ENCODE measurements at regions not wholly inside any gene's neighbourhood (a gene's known extent, or its start where the extent isn't known, plus 50 kb on each side); places are given as distances from the start of the nearest gene placed in this dataset.
"Not testable (repeated sequence)": the region's sequence is repeated elsewhere in the genome, so short reads cannot be mapped to it uniquely, and the experiment has no call there.

GRCh38 chrX:28152263-28152662, 171.0 kb upstream of the DCAF8L1 start:
- not testable (repeated sequence) for H3K4me3 ChIP-seq (ENCODE audit: low read length in 2 of 2); H3K4me2 ChIP-seq (ENCODE audit: insufficient read depth, low read length, poor library complexity, severe bottlenecking); H2AK5ac ChIP-seq (ENCODE audit: low read depth, low read length); H2BK120ac ChIP-seq (ENCODE audit: low read depth, low read length); H4K91ac ChIP-seq (ENCODE audit: low read depth, low read length, poor library complexity); H4K8ac ChIP-seq (ENCODE audit: low read depth, low read length); H2BK5ac ChIP-seq (ENCODE audit: low read length); H3K36me3 ChIP-seq (replicated peaks in 1 of 2; ENCODE audit: control insufficient read depth in 2 of 2, insufficient read depth in 2 of 2, low read length in 2 of 2); H3K4me1 ChIP-seq (ENCODE audit: control insufficient read depth in 2 of 2, insufficient read depth in 1 of 2, low read depth in 1 of 2, low read length in 2 of 2); H2BK12ac ChIP-seq (ENCODE audit: low read length); H3K23ac ChIP-seq (ENCODE audit: low read depth, low read length, poor library complexity); H3K79me1 ChIP-seq (ENCODE audit: low read depth, low read length); H3K9ac ChIP-seq (ENCODE audit: low read depth, low read length, poor library complexity); H3K9me3 ChIP-seq (replicated peaks in 1 of 2; ENCODE audit: control insufficient read depth in 2 of 2, insufficient read depth in 1 of 2, low read depth in 1 of 2, low read length in 2 of 2); H3K27me3 ChIP-seq (ENCODE audit: control insufficient read depth in 3 of 3, insufficient read depth in 3 of 3, low read depth in 1 of 3, low read length in 3 of 3); DNase-seq (ENCODE audit: low spot score); H3K18ac ChIP-seq (ENCODE audit: low read length); H3K27ac ChIP-seq (replicated peaks; ENCODE audit: low read length); H2AFZ ChIP-seq (ENCODE audit: low read length); H3K4ac ChIP-seq (ENCODE audit: low read length); H3K14ac ChIP-seq (ENCODE audit: low read length); H2BK15ac ChIP-seq (ENCODE audit: low read length)
- WGBS, 2 donors (ENCODE audit: extremely low coverage in 2 of 2, insufficient read length in 2 of 2, insufficient replicate concordance in 1 of 2): no CpG with 5 or more reads among the region's 9 CpGs

GRCh38 chrX:28135378-28136047, 154.3 kb upstream of the DCAF8L1 start:
- no peak overlapping the region for H2BK120ac ChIP-seq (ENCODE audit: low read depth, low read length)
- no peak overlapping the region for H3K18ac ChIP-seq (ENCODE audit: low read length)
- H3K4me3 ChIP-seq (ENCODE audit: low read length in 2 of 2): no peak overlapping the region
- no peak overlapping the region for H3K27ac ChIP-seq (replicated peaks; ENCODE audit: low read length)
- H2AFZ ChIP-seq (ENCODE audit: low read length): no peak overlapping the region
- H3K27me3 ChIP-seq (ENCODE audit: control insufficient read depth in 3 of 3, insufficient read depth in 3 of 3, low read depth in 1 of 3, low read length in 3 of 3): no peaks in the 10 kb centered on the region
- H3K9ac ChIP-seq (ENCODE audit: low read depth, low read length, poor library complexity): no peak overlapping the region
- no peak overlapping the region for H2BK12ac ChIP-seq (ENCODE audit: low read length)
- H3K14ac ChIP-seq (ENCODE audit: low read length): no peak overlapping the region
- H3K36me3 ChIP-seq (replicated peaks in 1 of 2; ENCODE audit: control insufficient read depth in 2 of 2, insufficient read depth in 2 of 2, low read length in 2 of 2): no peaks in the 10 kb centered on the region
- no peak overlapping the region for H2AK5ac ChIP-seq (ENCODE audit: low read depth, low read length)
- H3K9me3 ChIP-seq (replicated peaks in 1 of 2; ENCODE audit: control insufficient read depth in 2 of 2, insufficient read depth in 1 of 2, low read depth in 1 of 2, low read length in 2 of 2): no peaks in the 10 kb centered on the region
- no peak overlapping the region for H3K23ac ChIP-seq (ENCODE audit: low read depth, low read length, poor library complexity)
- WGBS, 2 donors (ENCODE audit: extremely low coverage in 2 of 2, insufficient read length in 2 of 2, insufficient replicate concordance in 1 of 2): no CpG with 5 or more reads among the region's 6 CpGs
- no peaks in the 10 kb centered on the region for H3K79me1 ChIP-seq (ENCODE audit: low read depth, low read length)
- H3K4me1 ChIP-seq (ENCODE audit: control insufficient read depth in 2 of 2, insufficient read depth in 1 of 2, low read depth in 1 of 2, low read length in 2 of 2): no peaks in the 10 kb centered on the region
- no peak overlapping the region for H4K8ac ChIP-seq (ENCODE audit: low read depth, low read length)
- no peak overlapping the region for H2BK5ac ChIP-seq (ENCODE audit: low read length)
- H3K4me2 ChIP-seq (ENCODE audit: insufficient read depth, low read length, poor library complexity, severe bottlenecking): no peak overlapping the region
- no peak overlapping the region for H3K4ac ChIP-seq (ENCODE audit: low read length)
- no peak overlapping the region for H4K91ac ChIP-seq (ENCODE audit: low read depth, low read length, poor library complexity)
- DNase-seq (ENCODE audit: low spot score): no peak
- H2BK15ac ChIP-seq (ENCODE audit: low read length): no peak overlapping the region

GRCh38 chrX:28133763-28134162, 152.5 kb upstream of the DCAF8L1 start:
- H3K27me3 ChIP-seq (ENCODE audit: control insufficient read depth in 3 of 3, insufficient read depth in 3 of 3, low read depth in 1 of 3, low read length in 3 of 3): no peaks in the 10 kb centered on the region
- H4K91ac ChIP-seq (ENCODE audit: low read depth, low read length, poor library complexity): no peak overlapping the region
- no peak overlapping the region for H2AK5ac ChIP-seq (ENCODE audit: low read depth, low read length)
- no peak overlapping the region for H2BK12ac ChIP-seq (ENCODE audit: low read length)
- DNase-seq (ENCODE audit: low spot score): no peak
- H4K8ac ChIP-seq (ENCODE audit: low read depth, low read length): no peak overlapping the region
- no peak overlapping the region for H2BK15ac ChIP-seq (ENCODE audit: low read length)
- no peak overlapping the region for H3K9ac ChIP-seq (ENCODE audit: low read depth, low read length, poor library complexity)
- H2BK5ac ChIP-seq (ENCODE audit: low read length): no peak overlapping the region
- no peak overlapping the region for H3K27ac ChIP-seq (replicated peaks; ENCODE audit: low read length)
- WGBS, 2 donors (ENCODE audit: extremely low coverage in 2 of 2, insufficient read length in 2 of 2, insufficient replicate concordance in 1 of 2): no CpG with 5 or more reads among the region's 4 CpGs
- no peaks in the 10 kb centered on the region for H3K36me3 ChIP-seq (replicated peaks in 1 of 2; ENCODE audit: control insufficient read depth in 2 of 2, insufficient read depth in 2 of 2, low read length in 2 of 2)
- no peak overlapping the region for H3K14ac ChIP-seq (ENCODE audit: low read length)
- no peak overlapping the region for H2AFZ ChIP-seq (ENCODE audit: low read length)
- H3K79me1 ChIP-seq (ENCODE audit: low read depth, low read length): no peaks in the 10 kb centered on the region
- H3K4ac ChIP-seq (ENCODE audit: low read length): no peak overlapping the region
- H3K4me2 ChIP-seq (ENCODE audit: insufficient read depth, low read length, poor library complexity, severe bottlenecking): no peak overlapping the region
- no peaks in the 10 kb centered on the region for H3K9me3 ChIP-seq (replicated peaks in 1 of 2; ENCODE audit: control insufficient read depth in 2 of 2, insufficient read depth in 1 of 2, low read depth in 1 of 2, low read length in 2 of 2)
- no peak overlapping the region for H2BK120ac ChIP-seq (ENCODE audit: low read depth, low read length)
- no peak overlapping the region for H3K23ac ChIP-seq (ENCODE audit: low read depth, low read length, poor library complexity)
- no peak overlapping the region for H3K4me3 ChIP-seq (ENCODE audit: low read length in 2 of 2)
- no peak overlapping the region for H3K18ac ChIP-seq (ENCODE audit: low read length)
- no peaks in the 10 kb centered on the region for H3K4me1 ChIP-seq (ENCODE audit: control insufficient read depth in 2 of 2, insufficient read depth in 1 of 2, low read depth in 1 of 2, low read length in 2 of 2)

GRCh38 chrX:28127662-28128061, 146.4 kb upstream of the DCAF8L1 start:
- H3K9me3 ChIP-seq (replicated peaks in 1 of 2; ENCODE audit: control insufficient read depth in 2 of 2, insufficient read depth in 1 of 2, low read depth in 1 of 2, low read length in 2 of 2): no peaks in the 10 kb centered on the region
- no peak overlapping the region for H3K4me3 ChIP-seq (ENCODE audit: low read length in 2 of 2)
- no peak overlapping the region for H4K8ac ChIP-seq (ENCODE audit: low read depth, low read length)
- H2AFZ ChIP-seq (ENCODE audit: low read length): no peak overlapping the region
- H3K36me3 ChIP-seq (replicated peaks in 1 of 2; ENCODE audit: control insufficient read depth in 2 of 2, insufficient read depth in 2 of 2, low read length in 2 of 2): no peaks in the 10 kb centered on the region
- H2BK12ac ChIP-seq (ENCODE audit: low read length): no peak overlapping the region
- no peaks in the 10 kb centered on the region for H3K79me1 ChIP-seq (ENCODE audit: low read depth, low read length)
- H2BK15ac ChIP-seq (ENCODE audit: low read length): no peak overlapping the region
- no peak for DNase-seq (ENCODE audit: low spot score)
- H3K14ac ChIP-seq (ENCODE audit: low read length): no peak overlapping the region
- H3K27me3 ChIP-seq (ENCODE audit: control insufficient read depth in 3 of 3, insufficient read depth in 3 of 3, low read depth in 1 of 3, low read length in 3 of 3): no peaks in the 10 kb centered on the region
- H3K4ac ChIP-seq (ENCODE audit: low read length): no peak overlapping the region
- H3K9ac ChIP-seq (ENCODE audit: low read depth, low read length, poor library complexity): no peak overlapping the region
- H4K91ac ChIP-seq (ENCODE audit: low read depth, low read length, poor library complexity): no peak overlapping the region
- H3K4me1 ChIP-seq (ENCODE audit: control insufficient read depth in 2 of 2, insufficient read depth in 1 of 2, low read depth in 1 of 2, low read length in 2 of 2): no peaks in the 10 kb centered on the region
- no peak overlapping the region for H2BK5ac ChIP-seq (ENCODE audit: low read length)
- H3K18ac ChIP-seq (ENCODE audit: low read length): no peak overlapping the region
- H2AK5ac ChIP-seq (ENCODE audit: low read depth, low read length): no peak overlapping the region
- no peak overlapping the region for H3K27ac ChIP-seq (replicated peaks; ENCODE audit: low read length)
- no peak overlapping the region for H3K23ac ChIP-seq (ENCODE audit: low read depth, low read length, poor library complexity)
- no CpG with 5 or more reads among the region's 3 CpGs for WGBS, 2 donors (ENCODE audit: extremely low coverage in 2 of 2, insufficient read length in 2 of 2, insufficient replicate concordance in 1 of 2)
- no peak overlapping the region for H2BK120ac ChIP-seq (ENCODE audit: low read depth, low read length)
- H3K4me2 ChIP-seq (ENCODE audit: insufficient read depth, low read length, poor library complexity, severe bottlenecking): no peak overlapping the region
